GM10266 (cell line): ENCODE measurements at regions not wholly inside any gene's neighbourhood (a gene's known extent, or its start where the extent isn't known, plus 50 kb on each side); places are given as distances from the start of the nearest gene placed in this dataset.
"Not testable (repeated sequence)": the region's sequence is repeated elsewhere in the genome, so short reads cannot be mapped to it uniquely, and the experiment has no call there.

Experiments used
- DNase-seq: peaks from one replicate; pipeline ENCODE4 v3.0.0; 2012; ENCODE audit errors: extremely low spot score
- CTCF ChIP-seq: IDR thresholded peaks from 2 replicates; pipeline ENCODE4 v1.5.1; 2012; ENCODE audit warnings: mild to moderate bottlenecking, low read depth; ENCODE audit not compliant: control insufficient read depth, insufficient read depth; ENCODE audit errors: missing control alignments

DNA sequence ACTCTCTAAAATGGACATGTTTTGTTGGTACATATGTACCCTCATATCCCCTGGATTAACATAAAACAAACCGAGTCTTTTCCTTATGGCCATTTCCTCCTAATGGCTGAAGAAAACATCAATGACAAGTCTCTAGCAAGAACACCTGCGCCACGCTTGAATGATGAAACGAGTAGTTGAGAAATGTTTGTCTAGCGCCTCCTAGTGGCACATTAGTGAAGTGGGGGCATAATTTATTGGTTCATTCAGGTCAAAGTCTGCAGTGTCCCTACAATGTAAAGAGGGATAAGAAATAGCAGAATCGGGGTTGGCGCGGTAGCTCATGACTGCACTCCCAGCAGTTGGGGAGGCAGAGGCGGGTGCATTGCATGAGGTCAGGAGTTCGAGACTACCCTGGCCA lies 391.8 kb upstream of the USP9Y start:
- TF ChIP-seq CTCF, result peak; percentile 26
- DNase-seq, result no peak

- no peak for DNase-seq
- TF ChIP-seq CTCF, result no peak
Observed at GRCh38 chrY:12310832-12311231, 390.2 kb upstream of the USP9Y start.

DNA sequence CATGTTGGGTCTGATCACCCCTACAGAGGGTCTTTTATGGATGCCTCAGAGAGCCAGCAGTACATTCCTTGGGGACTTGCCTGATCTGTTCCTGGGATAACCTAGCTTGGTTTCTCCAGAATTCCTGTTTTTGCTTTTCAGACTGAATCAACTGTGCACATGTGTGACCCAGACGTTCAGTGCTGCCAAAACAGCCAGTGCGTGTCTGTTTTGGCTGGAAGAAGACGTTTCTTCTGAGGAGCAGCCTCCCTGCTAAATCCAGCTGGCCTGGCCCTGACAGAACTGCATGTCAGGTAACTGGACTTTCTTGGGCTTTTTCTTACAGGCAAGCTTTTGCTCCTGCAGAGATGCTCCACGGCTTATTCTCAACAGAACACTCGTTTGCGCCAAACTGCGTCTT lies 373.3 kb upstream of the USP9Y start:
- no peak for TF ChIP-seq CTCF
- DNase-seq, result no peak

GRCh38 chrY:12331917-12332316 lies 369.1 kb upstream of the USP9Y start:
- not testable (repeated sequence) for DNase-seq

- DNase-seq, result no peak
Observed at GRCh38 chrY:12343211-12343610, 357.8 kb upstream of the USP9Y start.

GRCh38 chrY:12348181-12348580 lies 352.9 kb upstream of the USP9Y start:
- DNase-seq, result no peak
- TF ChIP-seq CTCF, result no peak

More at GRCh38 chrY:12343211-12343610, 357.8 kb upstream of the USP9Y start:
- no peak for TF ChIP-seq CTCF

DNA sequence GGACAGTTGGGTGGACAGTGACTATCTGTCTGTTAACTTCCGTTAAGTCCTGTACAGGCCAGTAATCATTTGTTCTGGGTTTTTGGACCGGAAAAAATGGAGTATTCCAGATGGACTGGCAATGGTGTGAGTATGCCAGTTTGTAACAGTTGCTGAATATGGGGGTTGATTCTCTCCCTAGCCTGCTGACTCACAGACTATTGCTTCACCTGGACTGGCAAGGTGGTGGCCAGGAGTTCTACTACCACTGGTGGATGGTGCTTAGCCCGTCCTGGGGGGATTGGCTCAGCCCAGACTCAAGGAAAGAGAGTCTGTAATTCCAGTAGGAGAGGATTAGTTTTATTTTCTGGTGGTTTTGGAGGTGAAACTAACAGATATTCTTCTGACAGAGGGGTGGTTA lies 343.8 kb upstream of the USP9Y start:
- no peak for TF ChIP-seq CTCF
- DNase-seq, result no peak

GRCh38 chrY:12357655-12358054 lies 343.4 kb upstream of the USP9Y start:
- DNase-seq, result no peak
- no peak for TF ChIP-seq CTCF
